Retinal pigment epithelial cell (primary cell): ENCODE measurements at regions not wholly inside any gene's neighbourhood (a gene's known extent, or its start where the extent isn't known, plus 50 kb on each side); places are given as distances from the start of the nearest gene placed in this dataset.
A peak's percentile ranks its signal among the peaks of the same experiment; 100 is the strongest.

Source experiments
- DNase-seq: peaks from one replicate; pipeline ENCODE4 v3.0.0-alpha.2; 2010; ENCODE audit warnings: low read depth
- H3K4me3 ChIP-seq: 2 replicates; pipeline ENCODE4 v1.5.1; 2011; ENCODE audit warnings: mild to moderate bottlenecking, low read length, control low read depth, moderate library complexity
- CTCF ChIP-seq: conservative IDR thresholded peaks from 2 replicates; pipeline ENCODE4 v1.5.1; 2011; ENCODE audit warnings: low read depth, low read length, control low read depth, inconsistent platforms

- DNase-seq, result no peak
- no peak for TF ChIP-seq CTCF
- H3K4me3 ChIP-seq, result no peak overlapping the region
Observed at GRCh38 chr1:14143777-14144176, 443.8 kb downstream of the PRDM2 start.

GRCh38 chr1:14148526-14148925 lies 448.5 kb downstream of the PRDM2 start:
- no peak for DNase-seq
- no peak for TF ChIP-seq CTCF
- no peak overlapping the region for H3K4me3 ChIP-seq

GRCh38 chr1:14149431-14149830 lies 449.1 kb upstream of the KAZN start:
- no peak for DNase-seq
- H3K4me3 ChIP-seq, result no peak overlapping the region
- TF ChIP-seq CTCF, result peak; percentile 51

- no peak for DNase-seq
Observed at GRCh38 chr1:14156543-14156942, 441.9 kb upstream of the KAZN start.

GRCh38 chr1:14160781-14161180 lies 437.7 kb upstream of the KAZN start:
- TF ChIP-seq CTCF, result no peak
- DNase-seq, result no peak
- H3K4me3 ChIP-seq, result no peak overlapping the region

More at GRCh38 chr1:14156543-14156942, 441.9 kb upstream of the KAZN start:
- no peak overlapping the region for H3K4me3 ChIP-seq
- no peak for TF ChIP-seq CTCF

- DNase-seq, result no peak
- TF ChIP-seq CTCF, result no peak
- H3K4me3 ChIP-seq, result no peak overlapping the region
Observed at GRCh38 chr1:14163246-14163645, 435.2 kb upstream of the KAZN start.

- no peak overlapping the region for H3K4me3 ChIP-seq
- DNase-seq, result no peak
- no peak for TF ChIP-seq CTCF
Observed at GRCh38 chr1:14165371-14165801, 433.1 kb upstream of the KAZN start.
